Suprapubic skin (tissue), 3 donors: ENCODE measurements at regions not wholly inside any gene's neighbourhood (a gene's known extent, or its start where the extent isn't known, plus 50 kb on each side); places are given as distances from the start of the nearest gene placed in this dataset.

Source experiments
- CTCF ChIP-seq, 2 donors: fragments of 200-600 bp in 1 of 2; fragments of 450-650 bp in 1 of 2; sonication (generic) in 1 of 2; IDR thresholded peaks; one replicate each; pipeline ENCODE4 v1.5.1; 2016 to 2019; ENCODE audit warnings: antibody characterized with exemption in 2 of 2, mild to moderate bottlenecking in 1 of 2, moderate library complexity in 1 of 2
- POLR2AphosphoS5 ChIP-seq, 3 donors: sonication (generic); formaldehyde crosslinking; IDR thresholded peaks; one replicate each; pipeline ENCODE4 v1.6.1; 2017; ENCODE audit warnings: antibody characterized with exemption in 3 of 3

DNA sequence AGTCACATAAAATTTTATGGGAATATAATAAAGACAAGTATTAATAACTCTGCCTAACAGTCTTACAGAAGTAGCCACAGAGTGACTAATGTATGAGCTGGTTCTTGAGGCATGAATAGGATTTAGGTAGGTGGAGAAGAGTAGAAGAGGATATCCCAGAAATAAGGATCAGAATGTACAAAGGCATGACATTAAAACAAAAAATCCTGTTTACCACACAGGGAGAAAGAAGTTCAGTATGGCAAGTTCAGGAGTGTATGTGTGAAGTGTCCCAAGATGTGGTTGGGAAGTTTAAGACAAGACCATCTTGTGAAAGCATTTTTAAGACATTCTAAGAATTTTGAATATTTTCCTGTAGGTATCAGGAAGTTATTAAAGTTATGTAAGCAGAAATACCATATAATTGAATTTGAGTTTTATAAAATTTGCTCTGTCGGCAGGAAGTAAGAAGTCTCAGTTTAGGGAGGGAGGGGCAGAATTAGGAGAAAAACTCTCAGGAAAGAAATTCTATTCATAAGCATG lies 64.7 kb upstream of the CAV2 start:
- TF ChIP-seq CTCF (IDR thresholded peaks at IDR 0.05) (no peak), POLR2AphosphoS5 (IDR thresholded peaks at IDR 0.05) (no peak)
